ENCODE measurements at regions not wholly inside any gene's neighbourhood (a gene's known extent, or its start where the extent isn't known, plus 50 kb on each side); places are given as distances from the start of the nearest gene placed in this dataset.

DNA sequence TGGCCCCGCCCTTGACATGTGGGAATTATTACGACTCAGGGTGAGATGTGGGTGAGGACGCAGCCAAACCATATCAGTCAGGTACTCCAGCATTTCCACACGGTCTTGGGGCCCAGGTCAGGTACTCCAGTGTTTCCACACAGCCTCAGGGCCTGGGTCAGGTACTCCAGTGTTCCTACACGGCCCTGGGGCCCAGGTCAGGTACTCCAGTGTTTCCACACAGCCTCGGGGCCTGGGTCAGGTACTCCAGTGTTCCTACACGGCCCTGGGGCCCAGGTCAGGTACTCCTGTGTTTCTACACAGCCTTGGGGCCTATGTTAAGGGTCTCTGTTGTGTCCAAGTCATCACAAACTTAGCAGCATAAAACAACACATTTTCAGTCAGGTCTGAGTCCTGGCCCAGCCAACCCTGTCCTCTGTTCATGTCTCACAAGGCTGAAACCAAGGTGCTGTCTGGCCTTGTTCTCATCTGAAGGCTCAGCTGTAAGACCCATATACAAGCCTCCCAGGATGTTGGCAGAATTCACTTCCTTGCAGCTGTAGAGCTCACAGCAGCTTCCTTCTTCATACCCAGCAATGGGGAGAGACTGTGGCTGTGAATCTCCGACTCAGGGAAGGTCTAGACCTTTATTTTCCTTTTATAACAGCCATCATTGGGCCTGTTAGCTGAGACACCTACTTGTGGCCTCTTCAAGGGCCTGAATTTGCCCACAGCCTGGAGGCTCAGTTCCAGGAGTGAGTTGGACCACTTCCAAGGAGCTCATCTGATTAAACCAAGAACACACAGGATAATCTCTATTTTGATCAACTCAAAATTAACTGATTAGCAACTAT, 107.6 kb upstream of the SFSWAP start:
- Mint-ChIP-seq H3K27ac (peak overlapping the region; percentile 88 to 97 (median 94)), H3K9me3 (no peaks in the 10 kb centered on the region), H3K27me3 (no peaks in the 10 kb centered on the region), H3K4me3 (peak overlapping the region; percentile 81 to 89 (median 88)), H3K36me3 (peaks cover 0 to 3% of the 10 kb centered on the region in 2 donors), H3K4me1 (peaks cover 48 to 78% (median 63%) of the 10 kb centered on the region in 4 donors)
- Histone ChIP-seq H3K4me1 (ENCODE audit: insufficient read depth, low read length) (peaks cover 60% of the 10 kb centered on the region), H3K4me3 (ENCODE audit: low read length in 2 of 2) (peak overlapping the region; percentile 37 to 42), H3K9me3 (ENCODE audit: control insufficient read depth in 1 of 2, low read length in 2 of 2) (no peaks in the 10 kb centered on the region), H3K27ac (ENCODE audit: low read depth, low read length) (peak overlapping the region; percentile 41), H3K27me3 (ENCODE audit: insufficient read depth, low read length) (no peaks in the 10 kb centered on the region), H3K36me3 (ENCODE audit: insufficient read depth, low read length) (no peaks in the 10 kb centered on the region)
- intact Hi-C loops (cut with micrococcal nuclease) = loop anchor here (10.0 kb wide), 1 partner anchor 69 kb away; no protein-coding TSS in a partner anchor
- ChIA-PET CTCF (ENCODE audit: partially characterized antibody) (interaction anchor here (0.8 to 1.6 kb wide), 3 partner anchors 10 to 14 kb away, joined by 3 to 5 read pairs (median 3); no protein-coding TSS in a partner anchor), POLR2A (ENCODE audit: partially characterized antibody) (interaction anchor here (1.4 to 2.2 kb wide), 5 partner anchors 10 to 108 kb away, joined by 4 to 17 read pairs (median 11); partner anchors contain the start of gene SFSWAP)
- peak in 1 of 5 donors; percentile 21 for DNase-seq

GRCh38 chr12:131603939-131604795, 106.7 kb upstream of the SFSWAP start:
- H3K36me3 ChIP-seq (ENCODE audit: insufficient read depth, low read length) = no peaks in the 10 kb centered on the region
- Mint-ChIP-seq H3K4me1 (peaks cover 50 to 81% (median 68%) of the 10 kb centered on the region in 4 donors), H3K27ac (peak overlapping the region; percentile 88 to 97 (median 94)), H3K36me3 (peaks cover 0 to 3% of the 10 kb centered on the region in 2 donors), H3K4me3 (peak overlapping the region; percentile 81 to 89 (median 88)), H3K27me3 (no peaks in the 10 kb centered on the region), H3K9me3 (no peaks in the 10 kb centered on the region)
- peaks cover 68% of the 10 kb centered on the region for H3K4me1 ChIP-seq (ENCODE audit: insufficient read depth, low read length)
- H3K27ac ChIP-seq (ENCODE audit: low read depth, low read length) = peak overlapping the region; percentile 41
- CTCF ChIA-PET (ENCODE audit: partially characterized antibody) = interaction anchor here (0.7 to 1.6 kb wide), 4 partner anchors 12 to 375 kb away, joined by 3 to 5 read pairs (median 4); partner anchors contain the start of gene SFSWAP
- peak overlapping the region in 1 of 2 donors; percentile 42 for H3K4me3 ChIP-seq (ENCODE audit: low read length in 2 of 2)
- intact Hi-C loops (cut with micrococcal nuclease) = loop anchor here (10.0 kb wide), 1 partner anchor 69 kb away; no protein-coding TSS in a partner anchor
- peak; percentile 57 to 65 (median 61) for DNase-seq
- H3K27me3 ChIP-seq (ENCODE audit: insufficient read depth, low read length) = no peaks in the 10 kb centered on the region
- POLR2A ChIA-PET (ENCODE audit: partially characterized antibody) = interaction anchor here (0.7 to 2.2 kb wide), 8 partner anchors 11 to 326 kb away, joined by 3 to 17 read pairs (median 4); partner anchors contain the start of gene SFSWAP
- no peaks in the 10 kb centered on the region for H3K9me3 ChIP-seq (ENCODE audit: control insufficient read depth in 1 of 2, low read length in 2 of 2)

DNA sequence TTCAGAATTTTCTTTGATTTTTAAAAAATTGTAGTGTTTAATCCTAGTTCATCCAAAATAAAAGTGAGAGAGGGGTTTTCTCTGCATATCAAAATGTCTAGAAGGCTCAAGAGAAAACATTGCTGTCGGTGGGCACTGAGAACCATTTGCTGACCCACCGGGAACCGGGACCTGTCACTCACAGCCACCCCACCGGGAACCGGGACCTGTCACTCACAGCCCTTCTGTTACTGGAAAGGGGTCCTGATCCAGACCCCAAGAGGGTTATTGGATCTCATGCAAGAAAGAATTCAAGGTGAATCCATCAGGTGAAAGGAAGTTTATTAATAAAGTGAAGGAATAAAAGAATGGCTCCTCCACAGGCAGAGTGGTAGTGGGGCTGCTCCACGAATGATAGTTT, 106.0 kb upstream of the SFSWAP start:
- peak overlapping the region in 1 of 2 donors; percentile 42 for H3K4me3 ChIP-seq (ENCODE audit: low read length in 2 of 2)
- no peak for DNase-seq
- Mint-ChIP-seq H3K27me3 (no peaks in the 10 kb centered on the region), H3K9me3 (no peaks in the 10 kb centered on the region), H3K36me3 (peaks cover 0 to 3% of the 10 kb centered on the region in 2 donors), H3K4me3 (peak overlapping the region in 6 of 8 donors; percentile 81 to 89 (median 88)), H3K27ac (peak overlapping the region in 5 of 7 donors; percentile 88 to 95 (median 94)), H3K4me1 (peaks cover 55 to 85% (median 72%) of the 10 kb centered on the region in 4 donors)
- H3K4me1 ChIP-seq (ENCODE audit: insufficient read depth, low read length) = peaks cover 73% of the 10 kb centered on the region
- H3K9me3 ChIP-seq (ENCODE audit: control insufficient read depth in 1 of 2, low read length in 2 of 2) = no peaks in the 10 kb centered on the region
- H3K27ac ChIP-seq (ENCODE audit: low read depth, low read length) = peak overlapping the region; percentile 41
- intact Hi-C loops (cut with micrococcal nuclease) = loop anchor here (10.0 kb wide), 1 partner anchor 70 kb away; no protein-coding TSS in a partner anchor
- no peaks in the 10 kb centered on the region for H3K36me3 ChIP-seq (ENCODE audit: insufficient read depth, low read length)
- H3K27me3 ChIP-seq (ENCODE audit: insufficient read depth, low read length) = no peaks in the 10 kb centered on the region
- POLR2A ChIA-PET (ENCODE audit: partially characterized antibody) = interaction anchor here (0.7 to 2.2 kb wide), 7 partner anchors 12 to 325 kb away, joined by 3 to 17 read pairs (median 4); partner anchors contain the start of gene SFSWAP
- CTCF ChIA-PET (ENCODE audit: partially characterized antibody) = interaction anchor here (1.2 to 1.6 kb wide), 3 partner anchors 13 to 106 kb away, joined by 3 to 5 read pairs (median 3); partner anchors contain the start of gene SFSWAP

GRCh38 chr12:131605304-131605829, 105.5 kb upstream of the SFSWAP start:
- Mint-ChIP-seq H3K4me3 (peak overlapping the region in 6 of 8 donors; percentile 36 to 89 (median 84)), H3K36me3 (peaks cover 0 to 3% of the 10 kb centered on the region in 2 donors), H3K27ac (peak overlapping the region in 3 of 7 donors; percentile 65 to 88 (median 75)), H3K9me3 (no peaks in the 10 kb centered on the region), H3K27me3 (no peaks in the 10 kb centered on the region), H3K4me1 (peaks cover 55 to 85% (median 73%) of the 10 kb centered on the region in 4 donors)
- ChIA-PET POLR2A (ENCODE audit: partially characterized antibody) (no interaction called here), CTCF (ENCODE audit: partially characterized antibody) (no interaction called here)
- intact Hi-C loops (cut with micrococcal nuclease) = loop anchor here (10.0 kb wide), 1 partner anchor 71 kb away; no protein-coding TSS in a partner anchor
- no peak for DNase-seq
- Histone ChIP-seq H3K4me3 (ENCODE audit: low read length in 2 of 2) (peak overlapping the region in 1 of 2 donors; percentile 42), H3K27ac (ENCODE audit: low read depth, low read length) (no peak overlapping the region), H3K9me3 (ENCODE audit: control insufficient read depth in 1 of 2, low read length in 2 of 2) (no peaks in the 10 kb centered on the region), H3K4me1 (ENCODE audit: insufficient read depth, low read length) (peaks cover 73% of the 10 kb centered on the region), H3K36me3 (ENCODE audit: insufficient read depth, low read length) (no peaks in the 10 kb centered on the region), H3K27me3 (ENCODE audit: insufficient read depth, low read length) (no peaks in the 10 kb centered on the region)

DNA sequence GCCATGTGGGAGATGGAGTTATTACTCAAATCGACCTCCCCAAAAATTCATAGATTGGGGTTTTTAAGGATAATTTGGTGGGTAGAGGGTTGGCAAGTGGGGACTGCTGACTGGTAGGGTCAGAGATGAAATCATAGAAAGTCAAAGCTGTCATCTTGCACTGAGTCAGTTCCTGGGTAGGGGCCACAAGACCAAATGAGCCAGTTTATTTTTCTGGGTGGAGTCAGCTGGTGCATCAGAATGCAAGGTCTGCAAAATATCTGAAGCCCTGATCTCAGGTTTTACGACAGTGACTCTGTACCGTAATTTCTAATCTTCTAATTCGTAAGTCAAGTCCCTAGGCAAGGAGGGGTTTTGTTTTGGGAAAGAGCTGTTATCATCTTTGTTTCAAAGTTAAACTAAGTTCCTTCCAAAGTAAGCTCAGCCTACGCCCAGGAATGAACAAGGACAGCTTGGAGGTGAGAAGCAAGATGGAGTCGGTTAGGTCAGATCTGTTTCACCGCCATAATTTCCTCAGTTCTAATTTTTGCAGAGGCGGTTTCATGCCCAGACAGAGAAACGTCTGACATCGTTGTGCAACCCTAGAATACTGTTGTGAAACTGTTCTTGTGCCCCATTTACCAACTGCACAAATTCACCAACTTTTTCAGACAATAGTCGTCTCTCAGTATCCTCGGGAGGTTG, 104.5 kb upstream of the SFSWAP start:
- POLR2A ChIA-PET (ENCODE audit: partially characterized antibody) = interaction anchor here (0.8 kb wide), 1 partner anchor 70 kb away, joined by 3 read pairs; no protein-coding TSS in a partner anchor

More for the DNA sequence above, 104.5 kb upstream of the SFSWAP start:
- H3K4me3 Mint-ChIP-seq = peak overlapping the region in 6 of 8 donors; percentile 10 to 89 (median 64)
- H3K36me3 Mint-ChIP-seq = peaks cover 0 to 3% of the 10 kb centered on the region in 2 donors
- no peak overlapping the region for H3K4me3 ChIP-seq (ENCODE audit: low read length in 2 of 2)
- no peaks in the 10 kb centered on the region for H3K9me3 Mint-ChIP-seq
- H3K9me3 ChIP-seq (ENCODE audit: control insufficient read depth in 1 of 2, low read length in 2 of 2) = no peaks in the 10 kb centered on the region
- H3K27me3 ChIP-seq (ENCODE audit: insufficient read depth, low read length) = no peaks in the 10 kb centered on the region
- H3K27ac ChIP-seq (ENCODE audit: low read depth, low read length) = no peak overlapping the region
- intact Hi-C loops (cut with micrococcal nuclease) = loop anchor here (10.0 kb wide), 1 partner anchor 72 kb away; no protein-coding TSS in a partner anchor
- no peaks in the 10 kb centered on the region for H3K36me3 ChIP-seq (ENCODE audit: insufficient read depth, low read length)
- H3K4me1 ChIP-seq (ENCODE audit: insufficient read depth, low read length) = peaks cover 73% of the 10 kb centered on the region
- H3K27ac Mint-ChIP-seq = peak overlapping the region; percentile 35 to 89 (median 70)
- no peak for DNase-seq
- CTCF ChIA-PET (ENCODE audit: partially characterized antibody) = interaction anchor here (1.0 to 1.1 kb wide), 2 partner anchors 22 to 105 kb away, joined by 3 to 4 read pairs; partner anchors contain the start of gene SFSWAP
- peaks cover 55 to 78% (median 72%) of the 10 kb centered on the region in 4 donors for H3K4me1 Mint-ChIP-seq
- no peaks in the 10 kb centered on the region for H3K27me3 Mint-ChIP-seq

All from CD4-positive, alpha-beta memory T cell (primary cell).